Lower lobe of right lung (tissue), 2 donors: ENCODE measurements at regions not wholly inside any gene's neighbourhood (a gene's known extent, or its start where the extent isn't known, plus 50 kb on each side); places are given as distances from the start of the nearest gene placed in this dataset.
"Not testable (repeated sequence)": the region's sequence is repeated elsewhere in the genome, so short reads cannot be mapped to it uniquely, and the experiment has no call there.

ENCODE experiments used
- ATAC-seq, 2 donors: fragments of 200-7000 bp; cut with Tn5 transposase; one replicate each; pipeline ENCODE4 v1.9.1; 2020 to 2022; ENCODE audit warnings: mild to moderate bottlenecking in 2 of 2, moderate library complexity in 2 of 2
- DNase-seq: peaks from one replicate; pipeline ENCODE4 v3.0.0-alpha.2; 2020
- H3K27ac ChIP-seq: fragments of 200-600 bp; one replicate; pipeline ENCODE4 v1.8.0; 2022
- H3K27me3 ChIP-seq: fragments of 200-600 bp; one replicate; pipeline ENCODE4 v1.8.0; 2022; ENCODE audit warnings: low read depth
- H3K36me3 ChIP-seq: fragments of 200-600 bp; one replicate; pipeline ENCODE4 v1.8.0; 2022; ENCODE audit warnings: mild to moderate bottlenecking
- H3K4me1 ChIP-seq: fragments of 200-600 bp; one replicate; pipeline ENCODE4 v1.8.0; 2022
- H3K4me3 ChIP-seq: fragments of 200-600 bp; one replicate; pipeline ENCODE4 v1.8.0; 2022; ENCODE audit warnings: mild to moderate bottlenecking
- H3K9me3 ChIP-seq: fragments of 200-600 bp; one replicate; pipeline ENCODE4 v1.8.0; 2022
- intact Hi-C: fragments of 100-400 bp; cut with DNase I; formaldehyde crosslinking; loops from one replicate; pipeline ENCODE4 v1.11.0; 2022
- TF ChIP-seq, protein P1 (sequence below): fragments of 200-600 bp; IDR thresholded peaks from one replicate; pipeline ENCODE4 v1.8.0; 2022; ENCODE audit warnings: antibody characterized with exemption, mild to moderate bottlenecking
- donor health status: DM: no; HTN: yes; CAD: no; lungs with severe emphysema.

DNA sequence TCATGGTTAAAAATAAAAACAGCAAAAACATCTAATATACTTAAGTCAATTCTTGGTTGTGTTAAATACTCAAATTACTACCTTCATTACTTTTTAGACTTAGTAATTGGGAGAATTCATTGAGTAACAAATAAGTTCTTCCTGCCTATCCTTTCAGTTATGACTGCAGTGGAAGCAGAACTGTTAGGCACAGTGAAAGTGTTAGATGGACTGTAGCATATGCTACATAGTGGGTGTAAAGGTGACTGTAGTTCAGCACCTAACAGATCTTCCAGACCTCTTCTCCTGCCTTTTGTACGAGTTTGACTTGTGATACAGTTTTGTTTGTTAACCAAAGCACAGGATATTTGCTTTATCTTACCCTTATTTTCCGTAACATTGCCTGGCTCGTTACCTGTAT is 143.4 kb downstream of the KDM5D start:
- Histone ChIP-seq H3K4me3 (no peak overlapping the region), H3K27me3 (no peaks in the 10 kb centered on the region), H3K9me3 (no peaks in the 10 kb centered on the region), H3K27ac (no peak overlapping the region), H3K4me1 (no peaks in the 10 kb centered on the region), H3K36me3 (peaks cover 10% of the 10 kb centered on the region)
- TF ChIP-seq, protein P1, sequence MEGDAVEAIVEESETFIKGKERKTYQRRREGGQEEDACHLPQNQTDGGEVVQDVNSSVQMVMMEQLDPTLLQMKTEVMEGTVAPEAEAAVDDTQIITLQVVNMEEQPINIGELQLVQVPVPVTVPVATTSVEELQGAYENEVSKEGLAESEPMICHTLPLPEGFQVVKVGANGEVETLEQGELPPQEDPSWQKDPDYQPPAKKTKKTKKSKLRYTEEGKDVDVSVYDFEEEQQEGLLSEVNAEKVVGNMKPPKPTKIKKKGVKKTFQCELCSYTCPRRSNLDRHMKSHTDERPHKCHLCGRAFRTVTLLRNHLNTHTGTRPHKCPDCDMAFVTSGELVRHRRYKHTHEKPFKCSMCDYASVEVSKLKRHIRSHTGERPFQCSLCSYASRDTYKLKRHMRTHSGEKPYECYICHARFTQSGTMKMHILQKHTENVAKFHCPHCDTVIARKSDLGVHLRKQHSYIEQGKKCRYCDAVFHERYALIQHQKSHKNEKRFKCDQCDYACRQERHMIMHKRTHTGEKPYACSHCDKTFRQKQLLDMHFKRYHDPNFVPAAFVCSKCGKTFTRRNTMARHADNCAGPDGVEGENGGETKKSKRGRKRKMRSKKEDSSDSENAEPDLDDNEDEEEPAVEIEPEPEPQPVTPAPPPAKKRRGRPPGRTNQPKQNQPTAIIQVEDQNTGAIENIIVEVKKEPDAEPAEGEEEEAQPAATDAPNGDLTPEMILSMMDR, result no peak
- intact Hi-C loops, result no loop called here
- DNase-seq, result no peak
- no peak for ATAC-seq

DNA sequence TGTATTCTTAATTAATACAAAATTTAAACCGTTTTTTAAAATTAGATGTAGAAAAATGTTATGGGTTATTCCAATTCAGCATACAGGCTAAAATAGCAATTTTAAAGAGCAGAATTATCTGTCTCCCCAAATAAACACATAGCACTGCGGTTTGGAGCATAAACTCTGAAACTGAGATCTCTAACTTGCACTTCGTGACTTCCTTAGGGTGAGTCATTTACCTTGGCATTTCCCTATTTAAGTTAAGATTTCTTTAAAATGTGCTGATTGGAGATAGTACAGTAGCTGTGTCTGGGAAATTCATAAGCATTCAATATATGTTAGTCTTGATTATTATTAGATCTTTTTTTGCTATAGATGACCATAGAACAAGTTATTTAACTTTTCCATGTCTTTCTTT is 143.8 kb downstream of the KDM5D start:
- peaks cover 10% of the 10 kb centered on the region for H3K36me3 ChIP-seq
- TF ChIP-seq, protein P1, result no peak
- DNase-seq (no peak), ATAC-seq (no peak)
- no peak overlapping the region for H3K4me3 ChIP-seq
- H3K4me1 ChIP-seq, result no peaks in the 10 kb centered on the region
- H3K27me3 ChIP-seq, result no peaks in the 10 kb centered on the region
- H3K9me3 ChIP-seq, result no peaks in the 10 kb centered on the region
- H3K27ac ChIP-seq, result no peak overlapping the region
- intact Hi-C loops, result no loop called here

DNA sequence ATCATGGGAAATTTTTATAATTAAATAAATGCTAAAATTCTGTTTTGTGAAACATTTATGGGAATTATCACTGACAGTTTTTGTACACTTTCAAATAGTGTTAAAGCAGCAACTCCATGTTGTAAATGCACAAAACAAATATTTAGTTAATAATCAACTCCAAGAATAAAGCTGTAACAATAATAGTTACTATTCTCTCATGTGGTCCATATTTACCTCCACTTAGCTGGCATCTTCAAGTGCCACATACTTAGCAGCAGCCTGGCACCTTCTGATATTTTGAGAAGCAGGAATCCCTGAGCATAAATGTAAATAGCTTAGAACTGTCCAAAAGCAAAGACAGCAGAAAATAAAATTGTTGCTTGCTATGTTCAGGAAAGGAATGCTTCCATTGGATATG is 154.3 kb downstream of the KDM5D start:
- TF ChIP-seq, protein P1, result no peak
- Histone ChIP-seq H3K27me3 (no peaks in the 10 kb centered on the region), H3K4me1 (no peaks in the 10 kb centered on the region), H3K27ac (no peak overlapping the region), H3K36me3 (peaks cover 21% of the 10 kb centered on the region), H3K9me3 (no peaks in the 10 kb centered on the region), H3K4me3 (no peak overlapping the region)
- intact Hi-C loops, result no loop called here
- no peak for DNase-seq
- ATAC-seq, result no peak

DNA sequence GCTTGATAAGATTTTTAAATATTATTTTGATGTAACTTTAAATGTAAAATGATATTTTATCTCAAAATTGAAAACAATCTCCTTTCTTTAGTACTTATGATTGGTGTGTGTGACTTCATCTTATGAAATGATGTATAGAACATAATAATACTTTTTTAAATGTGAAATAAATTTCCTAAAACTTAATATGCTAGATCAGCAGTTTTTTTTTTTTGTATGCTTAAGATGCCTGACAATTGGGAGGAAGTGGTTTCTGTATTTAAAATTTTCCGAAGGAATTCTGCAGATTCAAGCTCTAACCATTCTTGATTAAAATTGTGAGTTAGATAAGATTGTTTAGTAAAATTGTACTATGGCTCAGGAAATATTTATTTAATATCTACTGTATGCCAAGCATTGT is 154.9 kb downstream of the KDM5D start:
- Histone ChIP-seq H3K9me3 (no peaks in the 10 kb centered on the region), H3K4me1 (no peaks in the 10 kb centered on the region), H3K4me3 (no peak overlapping the region), H3K27me3 (no peaks in the 10 kb centered on the region), H3K27ac (no peak overlapping the region), H3K36me3 (peaks cover 21% of the 10 kb centered on the region)
- no peak for DNase-seq
- TF ChIP-seq, protein P1, result no peak
- intact Hi-C loops, result no loop called here
- ATAC-seq, result no peak

DNA sequence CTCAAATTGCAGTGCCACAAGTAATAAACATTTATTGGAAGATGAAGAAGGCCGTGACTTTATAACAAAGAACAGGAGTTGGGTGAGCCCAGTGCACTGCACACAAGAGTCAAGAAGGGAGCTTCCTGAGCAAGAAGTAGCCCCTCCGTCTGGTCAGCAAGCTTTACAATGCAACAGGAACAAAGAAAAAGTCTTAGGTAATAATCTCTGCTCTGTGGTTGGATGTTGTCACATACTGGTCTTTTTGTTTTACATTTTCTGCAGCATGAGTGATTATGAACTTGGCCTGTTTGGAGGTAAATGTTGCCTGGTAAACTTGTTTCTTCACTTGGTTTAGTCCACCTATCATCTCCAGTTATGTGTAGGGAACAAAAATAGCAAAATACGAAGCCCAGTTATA is 157.2 kb downstream of the KDM5D start:
- H3K4me3 ChIP-seq, result no peak overlapping the region
- intact Hi-C loops, result no loop called here
- H3K36me3 ChIP-seq, result peaks cover 14% of the 10 kb centered on the region
- no peaks in the 10 kb centered on the region for H3K27me3 ChIP-seq
- ATAC-seq (no peak), DNase-seq (no peak)
- no peaks in the 10 kb centered on the region for H3K9me3 ChIP-seq
- no peak overlapping the region for H3K27ac ChIP-seq
- TF ChIP-seq, protein P1, result no peak
- H3K4me1 ChIP-seq, result no peaks in the 10 kb centered on the region

DNA sequence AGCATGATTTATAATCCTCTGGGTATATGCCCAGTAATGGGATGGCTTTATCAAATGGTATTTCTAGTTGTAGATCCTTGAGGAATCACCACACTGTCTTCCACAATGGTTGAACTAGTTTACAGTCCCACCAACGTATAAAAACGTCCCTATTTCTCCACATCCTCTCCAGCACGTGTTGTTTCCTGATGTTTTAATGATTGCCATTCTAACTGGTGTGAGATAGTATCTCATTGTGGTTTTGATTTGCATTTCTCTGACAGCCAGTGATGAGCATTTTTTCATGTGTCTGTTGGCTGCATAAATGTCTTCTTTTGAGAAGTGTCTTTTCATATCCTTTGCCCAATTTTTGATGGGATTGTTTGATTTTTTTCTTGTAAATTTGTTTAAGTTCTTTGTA is 163.5 kb downstream of the KDM5D start:
- intact Hi-C loops, result not testable (repeated sequence)

More for the DNA sequence above, 163.5 kb downstream of the KDM5D start:
- not testable (repeated sequence) for H3K9me3 ChIP-seq, H3K4me3 ChIP-seq, H3K36me3 ChIP-seq, H3K27me3 ChIP-seq, H3K27ac ChIP-seq, DNase-seq, H3K4me1 ChIP-seq, ATAC-seq
